Panc1 (cell line): ENCODE measurements at regions not wholly inside any gene's neighbourhood (a gene's known extent, or its start where the extent isn't known, plus 50 kb on each side); places are given as distances from the start of the nearest gene placed in this dataset.

Experiments used
- ATAC-seq: fragments of 200-7000 bp; cut with Tn5 transposase; 2 replicates; pipeline ENCODE4 v1.9.1; 2020; ENCODE audit warnings: mild to moderate bottlenecking, moderate library complexity
- BruUV-seq: library from RNA; stranded (reverse); fragments of 400-500 nt; replicated peaks from 2 replicates; lab custom pipeline; 2021; lab: Mats Ljungman, UMichigan
- CTCF ChIA-PET: fragments of 300-600 bp; sonication (Branson Sonifier 250); formaldehyde crosslinking; loops from one replicate; lab custom pipeline; 2022; ENCODE audit warnings: antibody characterized with exemption; lab: Charles Lee
- POLR2A ChIA-PET: fragments of 300-600 bp; sonication (Branson Sonifier 250); formaldehyde crosslinking; loops from one replicate; lab custom pipeline; 2022; ENCODE audit warnings: antibody characterized with exemption; lab: Charles Lee
- DNase-seq: peaks from one replicate; pipeline ENCODE4 v3.0.0-alpha.2; 2010; ENCODE audit warnings: low read depth, low spot score
- H3K27ac ChIP-seq: 2 replicates; pipeline ENCODE4 v1.5.1; 2011; ENCODE audit warnings: mild to moderate bottlenecking, low read length, inconsistent platforms
- H3K27me3 ChIP-seq: fragments of 200-500 bp; sonication (Bioruptor generic); 2 replicates; pipeline ENCODE4 v1.6.0; 2014; ENCODE audit warnings: low read length, inconsistent platforms; ENCODE audit not compliant: control insufficient read depth, insufficient read depth
- H3K36me3 ChIP-seq: fragments of 200-500 bp; sonication (Bioruptor generic); 2 replicates; pipeline ENCODE4 v1.5.1; 2014; ENCODE audit warnings: inconsistent platforms, mild to moderate bottlenecking, low read length, moderate library complexity; ENCODE audit not compliant: control insufficient read depth, insufficient read depth
- H3K4me1 ChIP-seq: 2 replicates; pipeline ENCODE4 v1.5.1; 2011; ENCODE audit warnings: inconsistent platforms, mild to moderate bottlenecking, low read length, moderate library complexity; ENCODE audit not compliant: control insufficient read depth, insufficient read depth
- H3K4me3 ChIP-seq, 2 experiments: 2 replicates each; pipeline ENCODE4 v1.5.1; 2011 to 2012; ENCODE audit warnings: low read depth in 2 of 2, low read length in 2 of 2, mild to moderate bottlenecking in 2 of 2, inconsistent platforms in 1 of 2, moderate library complexity in 1 of 2
- H3K9me3 ChIP-seq: fragments of 200-500 bp; sonication (Bioruptor generic); 2 replicates; pipeline ENCODE4 v1.5.1; 2014; ENCODE audit warnings: low read depth, mild to moderate bottlenecking, inconsistent platforms, low read length, moderate library complexity; ENCODE audit not compliant: control insufficient read depth, insufficient read depth
- CTCF ChIP-seq: fragments of 450-650 bp; IDR thresholded peaks from 2 replicates; pipeline ENCODE4 v1.5.1; 2017; ENCODE audit warnings: mild to moderate bottlenecking
- POLR2AphosphoS5 ChIP-seq: IDR thresholded peaks from 2 replicates; pipeline ENCODE4 v1.6.1; 2012; ENCODE audit warnings: mild to moderate bottlenecking, low read depth, low read length, moderate library complexity
- REST ChIP-seq, 2 experiments: IDR thresholded peaks; 2 replicates each; pipeline ENCODE4 v1.6.1; 2011 to 2012; ENCODE audit warnings: low read depth in 2 of 2, control low read depth in 1 of 2, low read length in 1 of 2, mild to moderate bottlenecking in 1 of 2, moderate library complexity in 1 of 2; ENCODE audit not compliant: insufficient read depth in 1 of 2
- SIN3A ChIP-seq: IDR thresholded peaks from 2 replicates; pipeline ENCODE4 v1.6.1; 2012; ENCODE audit warnings: low read depth, mild to moderate bottlenecking, low read length, moderate library complexity, borderline replicate concordance; ENCODE audit not compliant: insufficient read depth
- TCF7L2 ChIP-seq: IDR thresholded peaks from 2 replicates; pipeline ENCODE4 v1.6.1; 2011; ENCODE audit warnings: mild to moderate bottlenecking, low read depth, low read length, inconsistent platforms
- in situ Hi-C: cut with HindIII; loops from 2 replicates; pipeline ENCODE4 v1.10.0; 2016; ENCODE audit warnings: low sequenced_read_pairs, low pct_unique_long_range_greater_than_20kb
- intact Hi-C: fragments of 100-400 bp; cut with micrococcal nuclease; formaldehyde crosslinking; loops from one replicate; pipeline ENCODE4 v1.10.0; 2022; ENCODE audit not compliant: unreplicated experiment

GRCh38 chr3:87634426-87634825 lies 358.0 kb upstream of the POU1F1 start:
- H3K27me3 ChIP-seq = no peaks in the 10 kb centered on the region
- ChIA-PET POLR2A (no interaction called here), CTCF (no interaction called here)
- intact Hi-C loops = no loop called here
- no peak overlapping the region for H3K4me3 ChIP-seq
- ATAC-seq = no peak
- TF ChIP-seq SIN3A (no peak), REST (IDR thresholded peaks at IDR 0.05; ENCODE audit: insufficient read depth in 1 of 2, low read depth in 2 of 2, low read length in 1 of 2) (no peak), TCF7L2 (no peak), POLR2AphosphoS5 (no peak), CTCF (no peak)
- in situ Hi-C loops = no loop called here
- BruUV-seq = no TSS peak
- DNase-seq = no peak
- H3K4me1 ChIP-seq = no peaks in the 10 kb centered on the region
- no peak overlapping the region for H3K27ac ChIP-seq
- H3K36me3 ChIP-seq = no peaks in the 10 kb centered on the region
- no peaks in the 10 kb centered on the region for H3K9me3 ChIP-seq

GRCh38 chr3:87627316-87627715 lies 350.9 kb upstream of the POU1F1 start:
- no TSS peak for BruUV-seq

More at GRCh38 chr3:87627316-87627715, 350.9 kb upstream of the POU1F1 start:
- DNase-seq = no peak
- ChIA-PET POLR2A (no interaction called here), CTCF (interaction anchor here (0.6 kb wide), 1 partner anchor 50 kb away, joined by 3 read pairs; no protein-coding TSS in a partner anchor)
- no peaks in the 10 kb centered on the region for H3K27me3 ChIP-seq
- no peak overlapping the region for H3K27ac ChIP-seq
- no peaks in the 10 kb centered on the region for H3K9me3 ChIP-seq
- in situ Hi-C loops (no loop called here), intact Hi-C loops (no loop called here)
- no peaks in the 10 kb centered on the region for H3K4me1 ChIP-seq
- no peak overlapping the region for H3K4me3 ChIP-seq
- H3K36me3 ChIP-seq = no peaks in the 10 kb centered on the region
- no peak for ATAC-seq
- TF ChIP-seq TCF7L2 (no peak), SIN3A (no peak), REST (IDR thresholded peaks at IDR 0.05; ENCODE audit: insufficient read depth in 1 of 2, low read depth in 2 of 2, low read length in 1 of 2) (no peak), POLR2AphosphoS5 (no peak), CTCF (no peak)
